Esophagus muscularis mucosa (tissue), 4 donors: ENCODE measurements at regions not wholly inside any gene's neighbourhood (a gene's known extent, or its start where the extent isn't known, plus 50 kb on each side); places are given as distances from the start of the nearest gene placed in this dataset.

ENCODE experiments used
- DNase-seq: peaks from one replicate; pipeline ENCODE4 v3.0.0-alpha.2; 2017; ENCODE audit errors: extremely low spot score
- H3K27ac ChIP-seq, 4 donors: fragments of 200-600 bp; sonication (generic); replicated peaks in 1 of 4; 1 replicate in 3 of 4; 2 replicates in 1 of 4; pipeline ENCODE4 v1.5.1; 2016 to 2019; ENCODE audit warnings: mild to moderate bottlenecking in 1 of 4
- H3K27me3 ChIP-seq, 4 donors: fragments of 200-600 bp; sonication (generic); one replicate each; pipeline versions ENCODE4 v1.5.1 to v1.6.0; 2016 to 2019
- H3K36me3 ChIP-seq, 4 donors: fragments of 200-600 bp; sonication (generic); one replicate each; pipeline ENCODE4 v1.5.1; 2016 to 2019
- H3K4me1 ChIP-seq, 4 donors: fragments of 200-600 bp; sonication (generic); one replicate each; pipeline ENCODE4 v1.5.1; 2016 to 2019
- H3K4me3 ChIP-seq, 4 donors: fragments of 200-600 bp; sonication (generic); 1 replicate in 2 of 4; 2 replicates in 2 of 4; pipeline ENCODE4 v1.5.1; 2016 to 2019; ENCODE audit warnings: mild to moderate bottlenecking in 4 of 4, moderate library complexity in 1 of 4
- H3K9me3 ChIP-seq, 4 donors: fragments of 200-600 bp; sonication (generic); 1 replicate in 3 of 4; 2 replicates in 1 of 4; pipeline ENCODE4 v1.5.1; 2016 to 2019
- CTCF ChIP-seq, 3 experiments: fragments of 200-600 bp in 2 of 3; fragments of 450-650 bp in 1 of 3; sonication (generic) in 2 of 3; IDR thresholded peaks; one replicate each; pipeline ENCODE4 v1.5.1; 2017 to 2019; ENCODE audit warnings: antibody characterized with exemption in 3 of 3, mild to moderate bottlenecking in 2 of 3, moderate library complexity in 1 of 3
- EP300 ChIP-seq: sonication (generic); formaldehyde crosslinking; IDR thresholded peaks from one replicate; pipeline ENCODE4 v1.6.1; 2017; ENCODE audit warnings: antibody characterized with exemption
- POLR2A ChIP-seq: fragments of 450-650 bp; IDR thresholded peaks from one replicate; pipeline ENCODE4 v1.6.1; 2017; ENCODE audit warnings: antibody characterized with exemption, moderate library complexity, mild to moderate bottlenecking, low read depth
- POLR2AphosphoS5 ChIP-seq, 2 donors: sonication (generic); formaldehyde crosslinking; IDR thresholded peaks; one replicate each; pipeline ENCODE4 v1.6.1; 2017; ENCODE audit warnings: antibody characterized with exemption in 2 of 2
- WGBS: methylation state at CpG from one replicate; pipeline ENCODE4 v1.1.5; 2018; 5-methylcytosine and 5-hydroxymethylcytosine counted together
- intact Hi-C: fragments of 100-400 bp; cut with DNase I; formaldehyde crosslinking; loops from one replicate; pipeline ENCODE4 v1.15.1; 2023

GRCh38 chr12:28827861-28828260 lies 321.2 kb upstream of the FAR2 start:
- intact Hi-C loops = no loop called here
- Histone ChIP-seq H3K27ac (no peak overlapping the region), H3K9me3 (peaks cover 0 to under 1% (median 0%) of the 10 kb centered on the region in 4 donors), H3K36me3 (no peaks in the 10 kb centered on the region), H3K4me3 (no peak overlapping the region), H3K27me3 (no peaks in the 10 kb centered on the region), H3K4me1 (no peaks in the 10 kb centered on the region)
- DNase-seq = no peak
- TF ChIP-seq EP300 (no peak), CTCF (IDR thresholded peaks at IDR 0.05) (no peak), POLR2AphosphoS5 (IDR thresholded peaks at IDR 0.05) (no peak), POLR2A (no peak)
- WGBS = 46% methylated on average over 3 of the region's 3 CpGs

- Histone ChIP-seq H3K27ac (no peak overlapping the region), H3K4me3 (no peak overlapping the region), H3K9me3 (peaks cover 0 to 5% (median 0%) of the 10 kb centered on the region in 4 donors), H3K27me3 (no peaks in the 10 kb centered on the region), H3K4me1 (no peaks in the 10 kb centered on the region), H3K36me3 (no peaks in the 10 kb centered on the region)
- no peak for DNase-seq
- intact Hi-C loops = no loop called here
- 90% methylated on average over 2 of the region's 2 CpGs for WGBS
- TF ChIP-seq CTCF (IDR thresholded peaks at IDR 0.05) (no peak), EP300 (no peak), POLR2A (no peak), POLR2AphosphoS5 (IDR thresholded peaks at IDR 0.05) (no peak)
These were observed 320.8 kb upstream of the FAR2 start for GRCh38 chr12:28828318-28828717.

- DNase-seq = no peak
- TF ChIP-seq CTCF (IDR thresholded peaks at IDR 0.05) (no peak), EP300 (no peak), POLR2A (no peak)
- Histone ChIP-seq H3K4me3 (no peak overlapping the region), H3K9me3 (peaks cover 0 to 16% (median 2%) of the 10 kb centered on the region in 4 donors), H3K27ac (no peak overlapping the region), H3K4me1 (no peaks in the 10 kb centered on the region), H3K36me3 (no peaks in the 10 kb centered on the region), H3K27me3 (no peaks in the 10 kb centered on the region)
- 88% methylated on average over 11 of the region's 11 CpGs for WGBS
- intact Hi-C loops = no loop called here
These were observed 318.6 kb upstream of the FAR2 start for GRCh38 chr12:28830491-28830890.

GRCh38 chr12:28844718-28845117 lies 304.4 kb upstream of the FAR2 start:
- Histone ChIP-seq H3K4me1 (no peaks in the 10 kb centered on the region), H3K27me3 (no peaks in the 10 kb centered on the region), H3K36me3 (no peaks in the 10 kb centered on the region), H3K27ac (no peak overlapping the region), H3K4me3 (no peak overlapping the region), H3K9me3 (no peaks in the 10 kb centered on the region)
- TF ChIP-seq CTCF (IDR thresholded peaks at IDR 0.05) (no peak), EP300 (no peak), POLR2A (no peak), POLR2AphosphoS5 (IDR thresholded peaks at IDR 0.05) (no peak)
- DNase-seq = no peak
- WGBS = 65% methylated on average over 2 of the region's 2 CpGs
- intact Hi-C loops = no loop called here

- Histone ChIP-seq H3K9me3 (no peaks in the 10 kb centered on the region), H3K36me3 (no peaks in the 10 kb centered on the region), H3K27ac (no peak overlapping the region), H3K4me1 (no peaks in the 10 kb centered on the region), H3K27me3 (no peaks in the 10 kb centered on the region), H3K4me3 (no peak overlapping the region)
- DNase-seq = no peak
- intact Hi-C loops = no loop called here
- 89% methylated on average over 6 of the region's 6 CpGs for WGBS
- TF ChIP-seq EP300 (no peak), CTCF (IDR thresholded peaks at IDR 0.05) (no peak), POLR2A (no peak), POLR2AphosphoS5 (IDR thresholded peaks at IDR 0.05) (no peak)
These were observed 297.3 kb upstream of the FAR2 start for GRCh38 chr12:28851781-28852180.
